AG10803 (cell line): ENCODE measurements at regions not wholly inside any gene's neighbourhood (a gene's known extent, or its start where the extent isn't known, plus 50 kb on each side); places are given as distances from the start of the nearest gene placed in this dataset.

Experiments
- DNase-seq: peaks from one replicate; pipeline ENCODE4 v3.0.0; 2010; ENCODE audit warnings: low read depth
- H3K4me3 ChIP-seq: 2 replicates; pipeline ENCODE4 v1.5.1; 2011; ENCODE audit warnings: mild to moderate bottlenecking, low read length, control low read depth
- CTCF ChIP-seq: conservative IDR thresholded peaks from 2 replicates; pipeline ENCODE4 v1.5.1; 2011; ENCODE audit warnings: mild to moderate bottlenecking, low read length, control low read depth, inconsistent platforms

GRCh38 chr17:45680360-45680759, 103.8 kb upstream of the CRHR1 start:
- no peak for TF ChIP-seq CTCF
- no peak for DNase-seq
- no peak overlapping the region for H3K4me3 ChIP-seq

- DNase-seq: no peak
- H3K4me3 ChIP-seq: no peak overlapping the region
- TF ChIP-seq CTCF: no peak
Observed at GRCh38 chr17:45681706-45682105, 102.4 kb upstream of the CRHR1 start.

- no peak for TF ChIP-seq CTCF
- no peak for DNase-seq
- no peak overlapping the region for H3K4me3 ChIP-seq
Observed at GRCh38 chr17:45686250-45686649, 97.9 kb upstream of the CRHR1 start.

GRCh38 chr17:45687594-45687993, 96.5 kb upstream of the CRHR1 start:
- DNase-seq: no peak
- no peak for TF ChIP-seq CTCF
- no peak overlapping the region for H3K4me3 ChIP-seq

- no peak for DNase-seq
- no peak for TF ChIP-seq CTCF
- H3K4me3 ChIP-seq: no peak overlapping the region
Observed at GRCh38 chr17:45688353-45688752, 95.8 kb upstream of the CRHR1 start.

GRCh38 chr17:45688820-45689219, 95.3 kb upstream of the CRHR1 start:
- no peak overlapping the region for H3K4me3 ChIP-seq
- DNase-seq: no peak
- TF ChIP-seq CTCF: no peak

GRCh38 chr17:45689451-45689850, 94.7 kb upstream of the CRHR1 start:
- no peak for DNase-seq
- TF ChIP-seq CTCF: no peak
- no peak overlapping the region for H3K4me3 ChIP-seq
